WTC11 (cell line): ENCODE measurements at regions not wholly inside any gene's neighbourhood (a gene's known extent, or its start where the extent isn't known, plus 50 kb on each side); places are given as distances from the start of the nearest gene placed in this dataset.
A peak's percentile ranks its signal among the peaks of the same experiment; 100 is the strongest.

ENCODE experiments used
- ATAC-seq: fragments of 200-7000 bp; cut with Tn5 transposase; 2 replicates; pipeline ENCODE4 v1.10.0; 2021; ENCODE audit warnings: mild to moderate bottlenecking, moderate library complexity
- CTCF ChIA-PET: fragments of 300-600 bp; sonication (Branson Sonifier 250); formaldehyde crosslinking; loops from one replicate; lab custom pipeline; 2021; ENCODE audit warnings: antibody characterized with exemption; lab: Charles Lee
- POLR2A ChIA-PET: fragments of 350-600 bp; sonication (Branson Sonifier 250); formaldehyde crosslinking; loops from one replicate; lab custom pipeline; 2021; ENCODE audit warnings: antibody characterized with exemption; lab: Charles Lee
- DNase-seq: peaks from one replicate; pipeline ENCODE4 v3.0.0; 2021; ENCODE audit warnings: low spot score
- H3K27ac Mint-ChIP-seq: 2 replicates; pipeline ENCODE4 v1.8.0; 2021; ENCODE audit warnings: mixed read lengths
- H3K27me3 Mint-ChIP-seq: 2 replicates; pipeline ENCODE4 v1.8.0; 2021; ENCODE audit warnings: low read depth, mild to moderate bottlenecking, moderate library complexity, mixed read lengths
- H3K36me3 Mint-ChIP-seq: 2 replicates; pipeline ENCODE4 v1.8.0; 2021; ENCODE audit warnings: mixed read lengths
- H3K4me1 Mint-ChIP-seq: 2 replicates; pipeline ENCODE4 v1.8.0; 2022; ENCODE audit warnings: mixed read lengths
- H3K4me3 Mint-ChIP-seq: 2 replicates; pipeline ENCODE4 v1.8.0; 2021; ENCODE audit warnings: mild to moderate bottlenecking, moderate library complexity, mixed read lengths
- H3K9me3 Mint-ChIP-seq: 2 replicates; pipeline ENCODE4 v1.8.0; 2021; ENCODE audit warnings: mixed read lengths
- AR ChIP-seq: fragments of 250-450 bp; sonication (Bioruptor Pico); IDR thresholded peaks from 2 replicates; pipeline ENCODE4 v1.9.0; 2021; ENCODE audit warnings: mild to moderate bottlenecking
- ATF1 ChIP-seq: sonication (generic); formaldehyde crosslinking; IDR thresholded peaks from 2 replicates; pipeline ENCODE4 v1.8.1; 2023; ENCODE audit warnings: mild to moderate bottlenecking, moderate library complexity, missing genetic modification reagents
- EMX1 ChIP-seq: fragments of 250-450 bp; sonication (Bioruptor Pico); IDR thresholded peaks from 2 replicates; pipeline ENCODE4 v1.8.0; 2021; ENCODE audit warnings: mild to moderate bottlenecking
- FOXJ3 ChIP-seq: sonication (generic); formaldehyde crosslinking; IDR thresholded peaks from 2 replicates; pipeline ENCODE4 v1.9.0; 2021; ENCODE audit warnings: missing genetic modification reagents, mild to moderate bottlenecking, borderline replicate concordance
- FOXK1 ChIP-seq: sonication (generic); formaldehyde crosslinking; IDR thresholded peaks from 2 replicates; pipeline ENCODE4 v1.8.0; 2022; ENCODE audit warnings: mild to moderate bottlenecking, moderate library complexity, missing genetic modification reagents
- JUN ChIP-seq: sonication (generic); formaldehyde crosslinking; IDR thresholded peaks from 2 replicates; pipeline ENCODE4 v1.8.0; 2023; ENCODE audit warnings: mild to moderate bottlenecking, missing genetic modification reagents
- NFYB ChIP-seq: sonication (generic); formaldehyde crosslinking; conservative IDR thresholded peaks from 2 replicates; pipeline ENCODE4 v1.8.0; 2022; ENCODE audit warnings: low read depth, missing genetic modification reagents
- RELA ChIP-seq: sonication (generic); formaldehyde crosslinking; IDR thresholded peaks from 2 replicates; pipeline ENCODE4 v1.8.1; 2022; ENCODE audit warnings: missing genetic modification reagents, mild to moderate bottlenecking, borderline replicate concordance
- SMAD3 ChIP-seq: sonication (generic); formaldehyde crosslinking; IDR thresholded peaks from 2 replicates; pipeline ENCODE4 v1.8.0; 2022; ENCODE audit warnings: missing genetic modification reagents, mild to moderate bottlenecking, borderline replicate concordance
- TEAD1 ChIP-seq: sonication (generic); formaldehyde crosslinking; IDR thresholded peaks from 2 replicates; pipeline ENCODE4 v1.8.0; 2022; ENCODE audit warnings: mild to moderate bottlenecking, missing genetic modification reagents
- TEAD4 ChIP-seq: sonication (generic); formaldehyde crosslinking; IDR thresholded peaks from 2 replicates; pipeline ENCODE4 v1.8.0; 2022; ENCODE audit warnings: mild to moderate bottlenecking, missing genetic modification reagents
- TP53 ChIP-seq: sonication (generic); formaldehyde crosslinking; IDR thresholded peaks from 2 replicates; pipeline ENCODE4 v1.8.1; 2023; ENCODE audit warnings: mild to moderate bottlenecking, missing genetic modification reagents
- ZMAT4 ChIP-seq: fragments of 250-450 bp; sonication (Bioruptor Pico); IDR thresholded peaks from 2 replicates; pipeline ENCODE4 v1.9.0; 2021; ENCODE audit warnings: mild to moderate bottlenecking
- ZNF121 ChIP-seq: sonication (generic); formaldehyde crosslinking; IDR thresholded peaks from 2 replicates; pipeline ENCODE4 v1.8.0; 2023; ENCODE audit warnings: missing genetic modification reagents
- ZNF263 ChIP-seq: sonication (generic); formaldehyde crosslinking; IDR thresholded peaks from 2 replicates; pipeline ENCODE4 v1.8.1; 2022; ENCODE audit warnings: low read depth, mild to moderate bottlenecking, moderate library complexity, missing genetic modification reagents
- ZNF396 ChIP-seq: fragments of 250-450 bp; sonication (Bioruptor Pico); IDR thresholded peaks from 2 replicates; pipeline ENCODE4 v1.8.0; 2021; ENCODE audit warnings: mild to moderate bottlenecking, moderate library complexity, borderline replicate concordance
- ZNF671 ChIP-seq: fragments of 250-450 bp; sonication (Bioruptor Pico); IDR thresholded peaks from 2 replicates; pipeline ENCODE4 v1.8.0; 2021; ENCODE audit warnings: mild to moderate bottlenecking
- TF ChIP-seq, protein P1 (sequence below): fragments of 250-450 bp; sonication (Bioruptor Pico); IDR thresholded peaks from 2 replicates; pipeline ENCODE4 v2.1.2; 2022; ENCODE audit warnings: mild to moderate bottlenecking, moderate library complexity
- TF ChIP-seq, protein P2 (sequence below): sonication (generic); formaldehyde crosslinking; conservative IDR thresholded peaks from 2 replicates; pipeline ENCODE4 v1.8.1; 2023; ENCODE audit warnings: mild to moderate bottlenecking, low read depth, missing genetic modification reagents, moderate library complexity
- TF ChIP-seq, protein P3 (sequence below): sonication (generic); formaldehyde crosslinking; IDR thresholded peaks from 2 replicates; pipeline ENCODE4 v1.8.0; 2022; ENCODE audit warnings: mild to moderate bottlenecking, missing genetic modification reagents
- TF ChIP-seq, protein P4 (sequence below): sonication (generic); formaldehyde crosslinking; IDR thresholded peaks from 2 replicates; pipeline ENCODE4 v1.8.0; 2022; ENCODE audit warnings: mild to moderate bottlenecking, missing genetic modification reagents
- TF ChIP-seq, protein P5 (sequence below): sonication (generic); formaldehyde crosslinking; IDR thresholded peaks from 2 replicates; pipeline ENCODE4 v1.8.1; 2023; ENCODE audit warnings: mild to moderate bottlenecking, missing genetic modification reagents, moderate library complexity

DNA sequence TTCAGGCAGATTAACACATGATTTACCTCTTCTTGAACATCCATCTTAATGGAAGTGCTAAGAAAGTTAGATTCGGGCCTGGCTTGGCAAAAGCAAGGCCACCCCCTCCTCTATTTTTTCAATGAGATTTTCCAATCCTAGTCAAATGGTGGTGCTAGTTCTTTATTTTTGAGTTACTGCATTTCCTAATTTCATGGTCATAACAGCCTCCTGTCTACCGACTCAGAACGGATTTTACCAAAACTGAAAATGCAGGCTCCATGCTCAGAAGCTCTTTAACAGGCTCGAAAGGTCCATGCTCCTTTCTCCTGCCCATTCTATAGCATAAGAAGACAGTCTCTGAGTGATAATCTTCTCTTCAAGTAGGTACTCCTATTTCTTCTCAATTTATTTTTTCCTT is 117.2 kb upstream of the ESR1 start (continued):
- TF ChIP-seq TEAD4 = no peak
- TF ChIP-seq NFYB = no peak
- TF ChIP-seq FOXJ3 (CRISPR knock-in tag) = no peak
- TF ChIP-seq SMAD3 (CRISPR knock-in tag) = no peak
- no peak for TF ChIP-seq AR (CRISPR knock-in tag)
- TF ChIP-seq, all 79 proteins: peak for 0

- TF ChIP-seq ZNF671 (CRISPR knock-in tag) = no peak
- no peak for TF ChIP-seq TP53 (CRISPR knock-in tag)
- TF ChIP-seq JUN (CRISPR knock-in tag) = no peak
- TF ChIP-seq ZNF263 (CRISPR knock-in tag) = no peak
- TF ChIP-seq, protein P1, sequence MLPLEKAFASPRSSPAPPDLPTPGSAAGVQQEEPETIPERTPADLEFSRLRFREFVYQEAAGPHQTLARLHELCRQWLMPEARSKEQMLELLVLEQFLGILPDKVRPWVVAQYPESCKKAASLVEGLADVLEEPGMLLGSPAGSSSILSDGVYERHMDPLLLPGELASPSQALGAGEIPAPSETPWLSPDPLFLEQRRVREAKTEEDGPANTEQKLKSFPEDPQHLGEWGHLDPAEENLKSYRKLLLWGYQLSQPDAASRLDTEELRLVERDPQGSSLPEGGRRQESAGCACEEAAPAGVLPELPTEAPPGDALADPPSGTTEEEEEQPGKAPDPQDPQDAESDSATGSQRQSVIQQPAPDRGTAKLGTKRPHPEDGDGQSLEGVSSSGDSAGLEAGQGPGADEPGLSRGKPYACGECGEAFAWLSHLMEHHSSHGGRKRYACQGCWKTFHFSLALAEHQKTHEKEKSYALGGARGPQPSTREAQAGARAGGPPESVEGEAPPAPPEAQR (CRISPR knock-in tag) = no peak
- TF ChIP-seq TEAD4 = no peak
- no peak for ATAC-seq
- POLR2A ChIA-PET = no interaction called here
- CTCF ChIA-PET = interaction anchor here (1.2 kb wide), 1 partner anchor 388 kb away, joined by 4 read pairs; no protein-coding TSS in a partner anchor
- peaks cover 18% of the 10 kb centered on the region for H3K4me1 Mint-ChIP-seq
- no peaks in the 10 kb centered on the region for H3K9me3 Mint-ChIP-seq
- H3K4me3 Mint-ChIP-seq = no peak overlapping the region
- no peaks in the 10 kb centered on the region for H3K27me3 Mint-ChIP-seq
- no peaks in the 10 kb centered on the region for H3K36me3 Mint-ChIP-seq
- no peak for DNase-seq
- no peak overlapping the region for H3K27ac Mint-ChIP-seq
These were observed 116.5 kb upstream of the ESR1 start for GRCh38 chr6:151690768-151691562.

DNA sequence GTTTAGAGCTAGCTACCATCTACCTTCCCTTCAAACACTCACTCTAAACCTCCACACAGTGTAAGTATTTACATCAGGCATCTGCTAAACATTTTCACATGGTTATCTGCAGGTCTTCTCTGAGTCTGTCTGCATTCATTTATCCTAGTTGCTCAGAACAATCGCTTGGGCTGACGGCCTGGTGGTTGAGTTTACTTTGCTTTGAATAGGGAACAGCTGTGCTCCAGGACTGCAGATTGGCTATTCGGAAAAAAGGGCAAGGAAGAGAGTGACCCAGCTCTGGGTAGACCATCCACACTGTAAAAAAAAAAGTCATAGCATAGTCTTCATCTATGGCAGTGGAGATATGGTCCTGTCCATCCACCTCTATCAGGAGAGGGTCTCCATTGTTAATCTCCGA is 115.3 kb upstream of the ESR1 start:
- peak; percentile 73 for ATAC-seq
- H3K36me3 Mint-ChIP-seq = no peaks in the 10 kb centered on the region
- CTCF ChIA-PET = interaction anchor here (1.2 kb wide), 1 partner anchor 433 kb away, joined by 4 read pairs; no protein-coding TSS in a partner anchor
- TF ChIP-seq ATF1 (CRISPR knock-in tag) (no peak), JUN (CRISPR knock-in tag) (no peak), EMX1 (CRISPR knock-in tag) (no peak), RELA (CRISPR knock-in tag) (no peak), TEAD1 (CRISPR knock-in tag) (no peak), FOXK1 (CRISPR knock-in tag) (no peak), ZNF396 (CRISPR knock-in tag) (no peak), ZMAT4 (CRISPR knock-in tag) (no peak), ZNF121 (CRISPR knock-in tag) (no peak)
- TF ChIP-seq, protein P2, sequence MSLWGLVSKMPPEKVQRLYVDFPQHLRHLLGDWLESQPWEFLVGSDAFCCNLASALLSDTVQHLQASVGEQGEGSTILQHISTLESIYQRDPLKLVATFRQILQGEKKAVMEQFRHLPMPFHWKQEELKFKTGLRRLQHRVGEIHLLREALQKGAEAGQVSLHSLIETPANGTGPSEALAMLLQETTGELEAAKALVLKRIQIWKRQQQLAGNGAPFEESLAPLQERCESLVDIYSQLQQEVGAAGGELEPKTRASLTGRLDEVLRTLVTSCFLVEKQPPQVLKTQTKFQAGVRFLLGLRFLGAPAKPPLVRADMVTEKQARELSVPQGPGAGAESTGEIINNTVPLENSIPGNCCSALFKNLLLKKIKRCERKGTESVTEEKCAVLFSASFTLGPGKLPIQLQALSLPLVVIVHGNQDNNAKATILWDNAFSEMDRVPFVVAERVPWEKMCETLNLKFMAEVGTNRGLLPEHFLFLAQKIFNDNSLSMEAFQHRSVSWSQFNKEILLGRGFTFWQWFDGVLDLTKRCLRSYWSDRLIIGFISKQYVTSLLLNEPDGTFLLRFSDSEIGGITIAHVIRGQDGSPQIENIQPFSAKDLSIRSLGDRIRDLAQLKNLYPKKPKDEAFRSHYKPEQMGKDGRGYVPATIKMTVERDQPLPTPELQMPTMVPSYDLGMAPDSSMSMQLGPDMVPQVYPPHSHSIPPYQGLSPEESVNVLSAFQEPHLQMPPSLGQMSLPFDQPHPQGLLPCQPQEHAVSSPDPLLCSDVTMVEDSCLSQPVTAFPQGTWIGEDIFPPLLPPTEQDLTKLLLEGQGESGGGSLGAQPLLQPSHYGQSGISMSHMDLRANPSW (CRISPR knock-in tag) = no peak
- TF ChIP-seq, protein P3, sequence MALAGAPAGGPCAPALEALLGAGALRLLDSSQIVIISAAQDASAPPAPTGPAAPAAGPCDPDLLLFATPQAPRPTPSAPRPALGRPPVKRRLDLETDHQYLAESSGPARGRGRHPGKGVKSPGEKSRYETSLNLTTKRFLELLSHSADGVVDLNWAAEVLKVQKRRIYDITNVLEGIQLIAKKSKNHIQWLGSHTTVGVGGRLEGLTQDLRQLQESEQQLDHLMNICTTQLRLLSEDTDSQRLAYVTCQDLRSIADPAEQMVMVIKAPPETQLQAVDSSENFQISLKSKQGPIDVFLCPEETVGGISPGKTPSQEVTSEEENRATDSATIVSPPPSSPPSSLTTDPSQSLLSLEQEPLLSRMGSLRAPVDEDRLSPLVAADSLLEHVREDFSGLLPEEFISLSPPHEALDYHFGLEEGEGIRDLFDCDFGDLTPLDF (CRISPR knock-in tag) = no peak
- TF ChIP-seq, protein P4, sequence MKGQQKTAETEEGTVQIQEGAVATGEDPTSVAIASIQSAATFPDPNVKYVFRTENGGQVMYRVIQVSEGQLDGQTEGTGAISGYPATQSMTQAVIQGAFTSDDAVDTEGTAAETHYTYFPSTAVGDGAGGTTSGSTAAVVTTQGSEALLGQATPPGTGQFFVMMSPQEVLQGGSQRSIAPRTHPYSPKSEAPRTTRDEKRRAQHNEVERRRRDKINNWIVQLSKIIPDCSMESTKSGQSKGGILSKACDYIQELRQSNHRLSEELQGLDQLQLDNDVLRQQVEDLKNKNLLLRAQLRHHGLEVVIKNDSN (CRISPR knock-in tag) = no peak
- TF ChIP-seq, protein P5, sequence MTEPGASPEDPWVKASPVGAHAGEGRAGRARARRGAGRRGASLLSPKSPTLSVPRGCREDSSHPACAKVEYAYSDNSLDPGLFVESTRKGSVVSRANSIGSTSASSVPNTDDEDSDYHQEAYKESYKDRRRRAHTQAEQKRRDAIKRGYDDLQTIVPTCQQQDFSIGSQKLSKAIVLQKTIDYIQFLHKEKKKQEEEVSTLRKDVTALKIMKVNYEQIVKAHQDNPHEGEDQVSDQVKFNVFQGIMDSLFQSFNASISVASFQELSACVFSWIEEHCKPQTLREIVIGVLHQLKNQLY (CRISPR knock-in tag) = no peak

More for the DNA sequence above, 115.3 kb upstream of the ESR1 start:
- POLR2A ChIA-PET = interaction anchor here (0.7 kb wide), 1 partner anchor 682 kb away, joined by 3 read pairs; no protein-coding TSS in a partner anchor
- Mint-ChIP-seq H3K9me3 (no peaks in the 10 kb centered on the region), H3K27me3 (no peaks in the 10 kb centered on the region), H3K4me1 (peaks cover 18% of the 10 kb centered on the region), H3K27ac (no peak overlapping the region), H3K4me3 (no peak overlapping the region)
- DNase-seq = no peak
